Astrocyte (in vitro differentiated cells and primary cell): ENCODE measurements at regions not wholly inside any gene's neighbourhood (a gene's known extent, or its start where the extent isn't known, plus 50 kb on each side); places are given as distances from the start of the nearest gene placed in this dataset.

Source experiments
- DNase-seq: peaks from one replicate; pipeline ENCODE4 v3.0.0-alpha.2; 2010; ENCODE audit warnings: low read depth
- FAIRE-seq: peaks from 2 replicates; lab custom pipeline; 2011; peaks lifted over from hg19 to GRCh38; lab: Jason Lieb, UNC
- H2AFZ ChIP-seq: 2 replicates; pipeline ENCODE4 v1.6.0; 2012; ENCODE audit warnings: low read depth, low read length, inconsistent platforms
- H3K27ac ChIP-seq: 2 replicates; pipeline ENCODE4 v1.5.1; 2011; ENCODE audit warnings: low read depth, low read length, inconsistent platforms
- H3K27me3 ChIP-seq: 2 replicates; pipeline ENCODE4 v1.6.0; 2011; ENCODE audit warnings: low read length, inconsistent platforms; ENCODE audit not compliant: insufficient read depth
- H3K36me3 ChIP-seq: 2 replicates; pipeline ENCODE4 v1.5.1; 2011; ENCODE audit warnings: low read length, inconsistent platforms; ENCODE audit not compliant: insufficient read depth
- H3K4me1 ChIP-seq: 2 replicates; pipeline ENCODE4 v1.5.1; 2011; ENCODE audit warnings: low read length, inconsistent platforms; ENCODE audit not compliant: insufficient read depth
- H3K4me2 ChIP-seq: 2 replicates; pipeline ENCODE4 v1.6.0; 2012; ENCODE audit warnings: low read length, inconsistent platforms
- H3K4me3 ChIP-seq: 2 replicates; pipeline ENCODE4 v1.5.1; 2011; ENCODE audit warnings: low read depth, mild to moderate bottlenecking, low read length, inconsistent platforms; ENCODE audit not compliant: insufficient read depth
- H3K79me2 ChIP-seq: 2 replicates; pipeline ENCODE4 v1.6.0; 2012; ENCODE audit warnings: mild to moderate bottlenecking, low read length, inconsistent platforms; ENCODE audit not compliant: insufficient read depth
- H3K9ac ChIP-seq: 2 replicates; pipeline ENCODE4 v1.6.0; 2012; ENCODE audit warnings: mild to moderate bottlenecking, low read length, inconsistent platforms
- H3K9me3 ChIP-seq: 2 replicates; pipeline ENCODE4 v1.5.1; 2012; ENCODE audit warnings: low read depth, mild to moderate bottlenecking, low read length, inconsistent platforms; ENCODE audit not compliant: insufficient read depth
- H4K20me1 ChIP-seq: 2 replicates; pipeline ENCODE4 v1.6.0; 2012; ENCODE audit warnings: low read length, inconsistent platforms; ENCODE audit not compliant: insufficient read depth
- H3K27ac Mint-ChIP-seq: one replicate; pipeline ENCODE4 v1.8.0; 2021; ENCODE audit warnings: mild to moderate bottlenecking, mixed read lengths; ENCODE audit not compliant: unreplicated experiment
- H3K27me3 Mint-ChIP-seq: one replicate; pipeline ENCODE4 v1.8.0; 2021; ENCODE audit warnings: low read depth, mixed read lengths; ENCODE audit not compliant: unreplicated experiment
- H3K36me3 Mint-ChIP-seq: one replicate; pipeline ENCODE4 v1.8.0; 2021; ENCODE audit warnings: low read depth, mixed read lengths; ENCODE audit not compliant: unreplicated experiment
- H3K4me1 Mint-ChIP-seq: one replicate; pipeline ENCODE4 v1.8.0; 2021; ENCODE audit warnings: low read depth, mixed read lengths; ENCODE audit not compliant: unreplicated experiment
- H3K4me3 Mint-ChIP-seq: one replicate; pipeline ENCODE4 v1.8.0; 2021; ENCODE audit warnings: mild to moderate bottlenecking, moderate library complexity, mixed read lengths; ENCODE audit not compliant: unreplicated experiment
- H3K9me3 Mint-ChIP-seq: one replicate; pipeline ENCODE4 v1.8.0; 2021; ENCODE audit warnings: mild to moderate bottlenecking, mixed read lengths; ENCODE audit not compliant: unreplicated experiment
- EZH2 ChIP-seq: IDR thresholded peaks from 2 replicates; pipeline ENCODE4 v1.6.1; 2012; ENCODE audit warnings: mild to moderate bottlenecking, low read length, inconsistent platforms; ENCODE audit not compliant: insufficient read depth
- TF ChIP-seq, protein P1 (sequence below): IDR thresholded peaks from 2 replicates; pipeline ENCODE4 v1.5.1; 2011; ENCODE audit warnings: low read depth, mild to moderate bottlenecking, inconsistent platforms, low read length, moderate library complexity; ENCODE audit not compliant: insufficient read depth

DNA sequence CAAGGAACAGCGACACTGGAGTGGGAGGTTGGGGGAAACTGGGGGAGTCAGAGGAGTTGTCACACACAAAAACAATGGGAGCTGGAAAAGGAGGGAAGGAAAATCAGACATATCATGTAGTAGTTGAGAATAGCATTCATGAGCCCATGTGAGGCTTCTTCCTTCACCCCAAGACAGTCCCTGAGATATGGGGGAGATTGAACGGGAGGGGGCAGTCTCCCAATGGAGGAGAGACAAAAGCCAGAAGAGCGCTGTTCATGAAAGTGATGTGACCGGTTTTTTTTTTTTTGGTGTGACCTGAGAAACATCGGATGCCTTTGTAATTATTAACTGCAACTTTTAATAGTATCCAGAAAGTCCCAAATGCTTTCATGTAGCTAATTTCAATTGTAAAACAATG, 631.8 kb upstream of the KLF12 start:
- Mint-ChIP-seq H3K9me3 (no peaks in the 10 kb centered on the region), H3K27me3 (no peaks in the 10 kb centered on the region), H3K27ac (no peak overlapping the region), H3K4me3 (no peak overlapping the region), H3K4me1 (peaks cover 16% of the 10 kb centered on the region), H3K36me3 (peaks cover 3% of the 10 kb centered on the region)
- Histone ChIP-seq H3K4me2 (no peak overlapping the region), H3K9ac (no peak overlapping the region), H3K79me2 (no peaks in the 10 kb centered on the region), H3K4me3 (no peak overlapping the region), H3K27me3 (no peaks in the 10 kb centered on the region), H2AFZ (no peak overlapping the region), H3K27ac (no peak overlapping the region), H4K20me1 (no peaks in the 10 kb centered on the region), H3K4me1 (peaks cover 13% of the 10 kb centered on the region), H3K36me3 (no peaks in the 10 kb centered on the region), H3K9me3 (no peaks in the 10 kb centered on the region)
- FAIRE-seq (no peak), DNase-seq (no peak)
- TF ChIP-seq, protein P1, sequence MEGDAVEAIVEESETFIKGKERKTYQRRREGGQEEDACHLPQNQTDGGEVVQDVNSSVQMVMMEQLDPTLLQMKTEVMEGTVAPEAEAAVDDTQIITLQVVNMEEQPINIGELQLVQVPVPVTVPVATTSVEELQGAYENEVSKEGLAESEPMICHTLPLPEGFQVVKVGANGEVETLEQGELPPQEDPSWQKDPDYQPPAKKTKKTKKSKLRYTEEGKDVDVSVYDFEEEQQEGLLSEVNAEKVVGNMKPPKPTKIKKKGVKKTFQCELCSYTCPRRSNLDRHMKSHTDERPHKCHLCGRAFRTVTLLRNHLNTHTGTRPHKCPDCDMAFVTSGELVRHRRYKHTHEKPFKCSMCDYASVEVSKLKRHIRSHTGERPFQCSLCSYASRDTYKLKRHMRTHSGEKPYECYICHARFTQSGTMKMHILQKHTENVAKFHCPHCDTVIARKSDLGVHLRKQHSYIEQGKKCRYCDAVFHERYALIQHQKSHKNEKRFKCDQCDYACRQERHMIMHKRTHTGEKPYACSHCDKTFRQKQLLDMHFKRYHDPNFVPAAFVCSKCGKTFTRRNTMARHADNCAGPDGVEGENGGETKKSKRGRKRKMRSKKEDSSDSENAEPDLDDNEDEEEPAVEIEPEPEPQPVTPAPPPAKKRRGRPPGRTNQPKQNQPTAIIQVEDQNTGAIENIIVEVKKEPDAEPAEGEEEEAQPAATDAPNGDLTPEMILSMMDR = no peak
- TF ChIP-seq EZH2 = no peak

DNA sequence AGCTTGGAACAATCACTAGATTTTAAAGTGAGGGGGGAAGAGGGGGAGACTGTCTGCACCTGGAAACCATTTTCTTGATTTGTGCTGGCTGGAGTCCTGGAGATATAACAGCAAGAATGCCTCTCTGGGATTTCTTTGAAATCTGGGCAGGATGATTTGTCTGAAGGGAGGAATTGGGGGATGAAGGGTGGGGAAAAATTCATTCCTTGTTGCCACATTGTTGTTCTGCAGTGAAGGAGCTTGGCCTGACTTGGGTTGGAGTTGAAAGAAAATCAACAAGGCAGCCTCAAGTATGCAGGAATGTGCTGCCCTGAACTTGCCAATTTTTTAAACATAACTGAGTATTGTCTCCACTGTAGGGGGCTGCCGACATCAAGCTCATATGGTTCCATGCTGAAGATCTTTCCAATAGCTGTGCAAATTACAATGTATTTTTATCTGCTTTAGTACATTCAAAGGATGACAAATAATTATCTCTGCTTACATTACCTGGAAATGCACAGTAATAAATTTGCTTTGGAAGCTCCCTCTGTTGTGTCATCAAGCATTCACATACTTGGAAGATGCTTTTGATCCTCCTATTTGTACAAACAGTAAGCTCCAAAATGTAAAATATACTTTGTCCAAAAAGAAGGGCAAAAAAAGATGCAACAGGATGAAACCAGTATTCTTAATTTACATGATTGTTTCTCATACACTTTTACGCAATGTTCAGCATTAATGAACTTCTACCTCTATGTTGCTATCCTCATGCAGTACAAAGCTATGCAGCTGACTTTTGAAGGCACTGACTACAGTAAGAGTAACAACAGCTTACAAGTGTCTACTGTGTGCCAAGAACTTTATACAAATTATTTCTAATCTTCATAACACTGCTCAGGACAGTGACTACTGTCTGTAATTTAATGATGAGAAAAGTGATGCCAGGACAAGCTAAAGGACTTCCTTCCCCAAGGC, 627.9 kb upstream of the KLF12 start:
- no peak overlapping the region for H3K27ac Mint-ChIP-seq
- H3K9me3 ChIP-seq = no peaks in the 10 kb centered on the region
- no peaks in the 10 kb centered on the region for H3K4me1 ChIP-seq
- no peaks in the 10 kb centered on the region for H3K27me3 ChIP-seq
- H3K79me2 ChIP-seq = no peaks in the 10 kb centered on the region
- H3K27ac ChIP-seq = no peak overlapping the region
- H3K4me2 ChIP-seq = no peak overlapping the region
- TF ChIP-seq EZH2 = no peak
- TF ChIP-seq, protein P1 = no peak
- H3K36me3 Mint-ChIP-seq = peaks cover 3% of the 10 kb centered on the region
- H3K36me3 ChIP-seq = no peaks in the 10 kb centered on the region
- no peaks in the 10 kb centered on the region for H3K9me3 Mint-ChIP-seq
- no peaks in the 10 kb centered on the region for H4K20me1 ChIP-seq
- DNase-seq (peak; percentile 90), FAIRE-seq (peak; percentile 81)
- H3K9ac ChIP-seq = no peak overlapping the region
- no peak overlapping the region for H2AFZ ChIP-seq
- H3K4me3 Mint-ChIP-seq = no peak overlapping the region
- H3K27me3 Mint-ChIP-seq = no peaks in the 10 kb centered on the region
- H3K4me3 ChIP-seq = no peak overlapping the region
- H3K4me1 Mint-ChIP-seq = peaks cover 9% of the 10 kb centered on the region

DNA sequence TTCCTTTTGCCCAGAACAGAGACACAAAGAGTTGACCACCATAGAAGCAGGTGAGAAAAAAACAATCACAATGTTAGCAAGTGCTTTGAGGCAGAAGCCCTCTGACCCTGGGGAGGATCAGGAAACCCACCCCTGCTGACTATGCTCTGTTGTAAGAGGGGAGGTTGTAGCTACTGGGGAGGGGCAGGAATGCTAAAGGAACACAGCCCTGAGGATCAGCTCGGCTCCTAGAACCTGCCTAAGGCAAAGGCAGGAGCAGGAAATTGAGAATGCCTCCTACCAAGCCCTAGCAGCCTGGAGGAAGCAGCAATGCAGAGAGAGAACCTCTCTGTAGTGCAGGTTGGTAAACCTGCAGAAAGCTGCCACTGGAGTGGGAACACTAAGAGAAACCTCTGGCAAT, 624.0 kb upstream of the KLF12 start:
- FAIRE-seq = no peak
- no peaks in the 10 kb centered on the region for H3K4me1 ChIP-seq
- no peak overlapping the region for H3K4me3 ChIP-seq
- TF ChIP-seq EZH2 = no peak
- TF ChIP-seq, protein P1 = no peak
- no peak overlapping the region for H2AFZ ChIP-seq
- H3K79me2 ChIP-seq = no peaks in the 10 kb centered on the region
- Mint-ChIP-seq H3K27me3 (no peaks in the 10 kb centered on the region), H3K4me3 (no peak overlapping the region), H3K9me3 (no peaks in the 10 kb centered on the region), H3K27ac (no peak overlapping the region), H3K4me1 (peaks cover 9% of the 10 kb centered on the region), H3K36me3 (no peaks in the 10 kb centered on the region)
- H3K4me2 ChIP-seq = no peak overlapping the region
- no peak overlapping the region for H3K9ac ChIP-seq
- H3K36me3 ChIP-seq = no peaks in the 10 kb centered on the region
- H3K9me3 ChIP-seq = no peaks in the 10 kb centered on the region
- H3K27ac ChIP-seq = no peak overlapping the region
- no peaks in the 10 kb centered on the region for H3K27me3 ChIP-seq
- DNase-seq = no peak
- H4K20me1 ChIP-seq = no peaks in the 10 kb centered on the region
